ENCODE measurements at regions not wholly inside any gene's neighbourhood (a gene's known extent, or its start where the extent isn't known, plus 50 kb on each side); places are given as distances from the start of the nearest gene placed in this dataset.

GRCh38 chr12:76698316-76698715 is 65.6 kb upstream of the ZDHHC17 start (continued):
- TF ChIP-seq ZMAT4 (CRISPR knock-in tag; IDR thresholded peaks at IDR 0.05) (no peak), GTF2I (CRISPR knock-in tag; conservative IDR thresholded peaks at IDR 0.05) (no peak), ZNF281 (CRISPR knock-in tag; IDR thresholded peaks at IDR 0.05) (no peak), TCF7 (CRISPR knock-in tag; IDR thresholded peaks at IDR 0.05; ENCODE audit: low read depth) (no peak), USF1 (CRISPR knock-in tag; IDR thresholded peaks at IDR 0.05) (no peak), PRRX2 (CRISPR knock-in tag; IDR thresholded peaks at IDR 0.05) (no peak), PRDM15 (CRISPR knock-in tag; IDR thresholded peaks at IDR 0.05) (no peak), JUN (CRISPR knock-in tag; IDR thresholded peaks at IDR 0.05) (no peak)

- Mint-ChIP-seq H3K36me3 (no peaks in the 10 kb centered on the region), H3K4me3 (peak overlapping the region; percentile 12), H3K4me1 (peaks cover 35% of the 10 kb centered on the region), H3K9me3 (no peaks in the 10 kb centered on the region), H3K27ac (peak overlapping the region; percentile 56; the same call in 1 of the 2 replicates), H3K27me3 (ENCODE audit: low read depth) (no peaks in the 10 kb centered on the region)
- ChIA-PET POLR2A (no interaction called here), CTCF (interaction anchor here (1.3 to 2.6 kb wide), 3 partner anchors 11 to 91 kb away, joined by 3 to 9 read pairs (median 4); no protein-coding TSS in a partner anchor)
- TF ChIP-seq HMGXB4 (CRISPR knock-in tag; IDR thresholded peaks at IDR 0.05) = no peak
- no peak for TF ChIP-seq SOX15 (CRISPR knock-in tag; IDR thresholded peaks at IDR 0.05)
- no peak for TF ChIP-seq NFATC4 (CRISPR knock-in tag; IDR thresholded peaks at IDR 0.05)
- DNase-seq (ENCODE audit: low spot score) = no peak
- ATAC-seq = peak; percentile 78
Observed at GRCh38 chr12:76698966-76699365, 64.9 kb upstream of the ZDHHC17 start.

- ATAC-seq = no peak
- ChIA-PET CTCF (interaction anchor here (1.3 to 1.5 kb wide), 2 partner anchors 13 to 119 kb away, joined by 4 read pairs; no protein-coding TSS in a partner anchor), POLR2A (interaction anchor here (0.6 kb wide), 1 partner anchor 1192 kb away, joined by 5 read pairs; no protein-coding TSS in a partner anchor)
- Mint-ChIP-seq H3K4me1 (peaks cover 40% of the 10 kb centered on the region), H3K27me3 (ENCODE audit: low read depth) (no peaks in the 10 kb centered on the region), H3K27ac (no peak overlapping the region), H3K4me3 (no peak overlapping the region), H3K36me3 (no peaks in the 10 kb centered on the region), H3K9me3 (no peaks in the 10 kb centered on the region)
- DNase-seq (ENCODE audit: low spot score) = no peak
- TF ChIP-seq ZNF396 (CRISPR knock-in tag; IDR thresholded peaks at IDR 0.05; ENCODE audit: borderline replicate concordance) = no peak
- TF ChIP-seq ZNF219 (CRISPR knock-in tag; IDR thresholded peaks at IDR 0.05; ENCODE audit: borderline replicate concordance) = no peak
- no peak for TF ChIP-seq MAX (CRISPR knock-in tag; IDR thresholded peaks at IDR 0.05)
- no peak for TF ChIP-seq ESRRA (CRISPR knock-in tag; IDR thresholded peaks at IDR 0.05; ENCODE audit: borderline replicate concordance)
- TF ChIP-seq ZMAT4 (CRISPR knock-in tag; IDR thresholded peaks at IDR 0.05) = no peak
Observed at GRCh38 chr12:76701690-76702089, 62.2 kb upstream of the ZDHHC17 start.
